ENCODE measurements at regions not wholly inside any gene's neighbourhood (a gene's known extent, or its start where the extent isn't known, plus 50 kb on each side); places are given as distances from the start of the nearest gene placed in this dataset.
"Not testable (repeated sequence)": the region's sequence is repeated elsewhere in the genome, so short reads cannot be mapped to it uniquely, and the experiment has no call there.

DNA sequence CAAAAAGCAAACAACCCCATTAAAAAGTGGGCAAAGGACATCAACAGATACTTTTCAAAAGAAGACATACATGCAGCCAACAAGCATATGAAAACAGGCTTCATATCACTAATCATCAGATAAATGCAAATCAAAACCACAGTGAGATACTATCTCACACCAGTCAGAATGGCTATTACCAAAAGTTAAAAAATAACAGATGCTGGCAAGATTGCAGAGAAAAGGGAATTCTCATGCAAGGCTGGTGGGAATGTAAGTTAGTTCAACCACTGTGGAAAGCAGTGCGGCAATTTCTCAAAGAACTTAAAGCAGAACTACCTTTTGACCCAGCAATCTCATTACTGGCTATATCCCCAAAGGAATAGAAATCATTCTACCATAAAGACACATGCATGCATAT, 260.8 kb downstream of the C11orf87 start:
- TF ChIP-seq POLR2A, POLR2AphosphoS5 (IDR thresholded peaks at IDR 0.05): not testable (repeated sequence)
- TF ChIP-seq, protein P1, sequence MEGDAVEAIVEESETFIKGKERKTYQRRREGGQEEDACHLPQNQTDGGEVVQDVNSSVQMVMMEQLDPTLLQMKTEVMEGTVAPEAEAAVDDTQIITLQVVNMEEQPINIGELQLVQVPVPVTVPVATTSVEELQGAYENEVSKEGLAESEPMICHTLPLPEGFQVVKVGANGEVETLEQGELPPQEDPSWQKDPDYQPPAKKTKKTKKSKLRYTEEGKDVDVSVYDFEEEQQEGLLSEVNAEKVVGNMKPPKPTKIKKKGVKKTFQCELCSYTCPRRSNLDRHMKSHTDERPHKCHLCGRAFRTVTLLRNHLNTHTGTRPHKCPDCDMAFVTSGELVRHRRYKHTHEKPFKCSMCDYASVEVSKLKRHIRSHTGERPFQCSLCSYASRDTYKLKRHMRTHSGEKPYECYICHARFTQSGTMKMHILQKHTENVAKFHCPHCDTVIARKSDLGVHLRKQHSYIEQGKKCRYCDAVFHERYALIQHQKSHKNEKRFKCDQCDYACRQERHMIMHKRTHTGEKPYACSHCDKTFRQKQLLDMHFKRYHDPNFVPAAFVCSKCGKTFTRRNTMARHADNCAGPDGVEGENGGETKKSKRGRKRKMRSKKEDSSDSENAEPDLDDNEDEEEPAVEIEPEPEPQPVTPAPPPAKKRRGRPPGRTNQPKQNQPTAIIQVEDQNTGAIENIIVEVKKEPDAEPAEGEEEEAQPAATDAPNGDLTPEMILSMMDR (IDR thresholded peaks at IDR 0.05): not testable (repeated sequence)
